ENCODE measurements at regions not wholly inside any gene's neighbourhood (a gene's known extent, or its start where the extent isn't known, plus 50 kb on each side); places are given as distances from the start of the nearest gene placed in this dataset.

GRCh38 chr1:194584052-194584451 lies 1397.6 kb upstream of the B3GALT2 start:
- no peak for TF ChIP-seq ARNTL (CRISPR knock-in tag; IDR thresholded peaks at IDR 0.05; ENCODE audit: borderline replicate concordance, low read depth)
- no peak for TF ChIP-seq ISL1 (CRISPR knock-in tag; IDR thresholded peaks at IDR 0.05)
- TF ChIP-seq ZFP30 (CRISPR knock-in tag; IDR thresholded peaks at IDR 0.05): no peak
- TF ChIP-seq TCF4 (CRISPR knock-in tag; IDR thresholded peaks at IDR 0.05; ENCODE audit: borderline replicate concordance): no peak
- TF ChIP-seq ZNF70 (CRISPR knock-in tag; IDR thresholded peaks at IDR 0.05): no peak
- no peak for TF ChIP-seq PATZ1 (CRISPR knock-in tag; IDR thresholded peaks at IDR 0.05; ENCODE audit: borderline replicate concordance)
- TF ChIP-seq ZC3H10 (CRISPR knock-in tag; IDR thresholded peaks at IDR 0.05): no peak
- ATAC-seq: no peak

GRCh38 chr1:194570476-194570875 lies 1384.1 kb upstream of the B3GALT2 start:
- no peak for ATAC-seq
- TF ChIP-seq BACH2 (CRISPR knock-in tag; IDR thresholded peaks at IDR 0.05; ENCODE audit: borderline replicate concordance) (no peak), TOX (CRISPR knock-in tag; IDR thresholded peaks at IDR 0.05; ENCODE audit: borderline replicate concordance) (no peak), ISL1 (CRISPR knock-in tag; IDR thresholded peaks at IDR 0.05) (no peak), CREB5 (CRISPR knock-in tag; IDR thresholded peaks at IDR 0.05; ENCODE audit: low read depth) (no peak), RARB (CRISPR knock-in tag; IDR thresholded peaks at IDR 0.05) (no peak), CSRNP3 (CRISPR knock-in tag; IDR thresholded peaks at IDR 0.05) (no peak), ESRRG (CRISPR knock-in tag; IDR thresholded peaks at IDR 0.05) (no peak), TSHZ2 (CRISPR knock-in tag; IDR thresholded peaks at IDR 0.05) (no peak), GLIS3 (CRISPR knock-in tag; IDR thresholded peaks at IDR 0.05) (no peak), CSDC2 (CRISPR knock-in tag; IDR thresholded peaks at IDR 0.05) (no peak), ZC3H10 (CRISPR knock-in tag; IDR thresholded peaks at IDR 0.05) (no peak), ARNTL (CRISPR knock-in tag; IDR thresholded peaks at IDR 0.05; ENCODE audit: borderline replicate concordance, low read depth) (no peak), POU6F1 (CRISPR knock-in tag; IDR thresholded peaks at IDR 0.05; ENCODE audit: borderline replicate concordance, low read depth) (no peak), OSR1 (CRISPR knock-in tag; IDR thresholded peaks at IDR 0.05) (no peak), SNAI2 (CRISPR knock-in tag; IDR thresholded peaks at IDR 0.05) (no peak)

GRCh38 chr1:194568610-194569009 lies 1382.2 kb upstream of the B3GALT2 start:
- no peak for ATAC-seq
- TF ChIP-seq PPARA (CRISPR knock-in tag; IDR thresholded peaks at IDR 0.05; ENCODE audit: borderline replicate concordance) (no peak), TOX (CRISPR knock-in tag; IDR thresholded peaks at IDR 0.05; ENCODE audit: borderline replicate concordance) (no peak), ZNF8 (CRISPR knock-in tag; IDR thresholded peaks at IDR 0.05) (no peak), ZC3H10 (CRISPR knock-in tag; IDR thresholded peaks at IDR 0.05) (no peak), ZNF565 (CRISPR knock-in tag; conservative IDR thresholded peaks at IDR 0.05; ENCODE audit: low read depth) (no peak), PATZ1 (CRISPR knock-in tag; IDR thresholded peaks at IDR 0.05; ENCODE audit: borderline replicate concordance) (no peak), ZNF70 (CRISPR knock-in tag; IDR thresholded peaks at IDR 0.05) (no peak), GLIS3 (CRISPR knock-in tag; IDR thresholded peaks at IDR 0.05) (no peak), CSRNP3 (CRISPR knock-in tag; IDR thresholded peaks at IDR 0.05) (no peak), ZFP3 (CRISPR knock-in tag; IDR thresholded peaks at IDR 0.05) (no peak)
